Sigmoid colon (tissue), 4 donors: ENCODE measurements at regions not wholly inside any gene's neighbourhood (a gene's known extent, or its start where the extent isn't known, plus 50 kb on each side); places are given as distances from the start of the nearest gene placed in this dataset.

Experiments used
- CTCF ChIP-seq, 4 experiments: fragments of 450-650 bp in 3 of 4; fragments of 200-600 bp in 1 of 4; IDR thresholded peaks; one replicate each; pipeline ENCODE4 v1.5.1; 2016 to 2019; ENCODE audit warnings: antibody characterized with exemption in 4 of 4, mild to moderate bottlenecking in 3 of 4, moderate library complexity in 2 of 4
- POLR2AphosphoS5 ChIP-seq, 4 donors: sonication (generic); formaldehyde crosslinking; IDR thresholded peaks; one replicate each; pipeline ENCODE4 v1.6.1; 2017; ENCODE audit warnings: antibody characterized with exemption in 4 of 4

DNA sequence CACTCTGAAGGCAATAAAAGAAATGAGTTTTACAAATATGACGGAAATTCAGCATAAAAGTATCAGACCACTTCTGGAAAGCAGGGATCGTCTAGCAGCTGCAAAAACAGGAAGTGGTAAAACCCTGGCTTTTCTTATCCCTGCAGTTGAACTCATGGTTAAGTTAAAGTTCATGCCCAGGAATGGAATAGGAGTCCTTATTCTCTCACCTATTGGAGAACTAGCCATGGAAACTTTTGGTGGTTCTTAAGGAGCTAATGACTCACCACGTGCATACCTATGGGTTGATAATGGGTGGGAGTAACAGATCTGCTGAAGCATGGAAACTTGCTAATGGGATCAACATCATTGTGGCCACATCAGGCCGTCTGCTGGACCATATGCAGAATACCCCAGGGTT, 93.5 kb upstream of the RGMB start:
- TF ChIP-seq CTCF (IDR thresholded peaks at IDR 0.05) (no peak), POLR2AphosphoS5 (IDR thresholded peaks at IDR 0.05) (no peak)
